HEK293 (cell line): ENCODE measurements at regions not wholly inside any gene's neighbourhood (a gene's known extent, or its start where the extent isn't known, plus 50 kb on each side); places are given as distances from the start of the nearest gene placed in this dataset.

Experiments used
- BCL11A ChIP-seq: fragments of 450-650 bp; formaldehyde crosslinking; IDR thresholded peaks from 2 replicates; pipeline ENCODE4 v1.5.1; 2016; ENCODE audit warnings: low read depth, missing biosample characterization, missing genetic modification characterization
- GLI2 ChIP-seq: fragments of 450-650 bp; formaldehyde crosslinking; IDR thresholded peaks from 2 replicates; pipeline ENCODE4; 2017; ENCODE audit warnings: missing biosample characterization, missing genetic modification characterization, low read depth, borderline replicate concordance
- MEIS1 ChIP-seq: sonication (generic); formaldehyde crosslinking; IDR thresholded peaks from 2 replicates; pipeline ENCODE4 v1.8.1; 2022; ENCODE audit warnings: missing genetic modification reagents, mild to moderate bottlenecking, borderline replicate concordance
- PBX3 ChIP-seq: sonication (generic); formaldehyde crosslinking; IDR thresholded peaks from 2 replicates; pipeline ENCODE4 v1.8.1; 2022; ENCODE audit warnings: mild to moderate bottlenecking, moderate library complexity, missing genetic modification reagents
- TCF7L2 ChIP-seq: IDR thresholded peaks from 2 replicates; pipeline ENCODE4 v1.6.1; 2011; ENCODE audit warnings: low read depth, mild to moderate bottlenecking, inconsistent platforms, low read length, moderate library complexity, borderline replicate concordance
- ZBTB11 ChIP-seq: fragments of 450-650 bp; formaldehyde crosslinking; conservative IDR thresholded peaks from 2 replicates; pipeline ENCODE4 v1.5.1; 2016; ENCODE audit warnings: low read depth, missing biosample characterization, missing genetic modification characterization
- ZFP69B ChIP-seq: fragments of 450-650 bp; formaldehyde crosslinking; IDR thresholded peaks from 2 replicates; pipeline ENCODE4 v1.5.1; 2016; ENCODE audit warnings: missing biosample characterization, missing genetic modification characterization
- ZNF112 ChIP-seq: fragments of 450-650 bp; formaldehyde crosslinking; IDR thresholded peaks from 2 replicates; pipeline ENCODE4 v1.5.0; 2017; ENCODE audit warnings: missing biosample characterization, missing genetic modification characterization
- ZNF292 ChIP-seq: fragments of 450-650 bp; formaldehyde crosslinking; IDR thresholded peaks from 2 replicates; pipeline ENCODE4 v1.5.1; 2016; ENCODE audit warnings: low read depth, missing biosample characterization, missing genetic modification characterization, borderline replicate concordance
- ZNF670 ChIP-seq: fragments of 450-650 bp; formaldehyde crosslinking; IDR thresholded peaks from 2 replicates; pipeline ENCODE4 v1.5.1; 2016; ENCODE audit warnings: missing biosample characterization, missing genetic modification characterization, low read depth
- ZSCAN30 ChIP-seq: fragments of 450-650 bp; IDR thresholded peaks from 2 replicates; pipeline ENCODE4 v1.5.1; 2018; ENCODE audit warnings: missing biosample characterization, mild to moderate bottlenecking, missing genetic modification characterization, moderate library complexity
- TF ChIP-seq, protein P1 (sequence below): fragments of 450-650 bp; formaldehyde crosslinking; IDR thresholded peaks from 2 replicates; pipeline ENCODE4 v1.5.1; 2016; ENCODE audit warnings: missing biosample characterization, missing genetic modification characterization
- TF ChIP-seq, protein P2 (sequence below): fragments of 450-650 bp; IDR thresholded peaks from 2 replicates; pipeline ENCODE4 v1.5.1; 2018; ENCODE audit warnings: missing biosample characterization, missing genetic modification characterization
- TF ChIP-seq, protein P3 (sequence below): fragments of 450-650 bp; formaldehyde crosslinking; IDR thresholded peaks from 2 replicates; pipeline ENCODE4 v1.5.1; 2016; ENCODE audit warnings: missing biosample characterization, missing genetic modification characterization, borderline replicate concordance

DNA sequence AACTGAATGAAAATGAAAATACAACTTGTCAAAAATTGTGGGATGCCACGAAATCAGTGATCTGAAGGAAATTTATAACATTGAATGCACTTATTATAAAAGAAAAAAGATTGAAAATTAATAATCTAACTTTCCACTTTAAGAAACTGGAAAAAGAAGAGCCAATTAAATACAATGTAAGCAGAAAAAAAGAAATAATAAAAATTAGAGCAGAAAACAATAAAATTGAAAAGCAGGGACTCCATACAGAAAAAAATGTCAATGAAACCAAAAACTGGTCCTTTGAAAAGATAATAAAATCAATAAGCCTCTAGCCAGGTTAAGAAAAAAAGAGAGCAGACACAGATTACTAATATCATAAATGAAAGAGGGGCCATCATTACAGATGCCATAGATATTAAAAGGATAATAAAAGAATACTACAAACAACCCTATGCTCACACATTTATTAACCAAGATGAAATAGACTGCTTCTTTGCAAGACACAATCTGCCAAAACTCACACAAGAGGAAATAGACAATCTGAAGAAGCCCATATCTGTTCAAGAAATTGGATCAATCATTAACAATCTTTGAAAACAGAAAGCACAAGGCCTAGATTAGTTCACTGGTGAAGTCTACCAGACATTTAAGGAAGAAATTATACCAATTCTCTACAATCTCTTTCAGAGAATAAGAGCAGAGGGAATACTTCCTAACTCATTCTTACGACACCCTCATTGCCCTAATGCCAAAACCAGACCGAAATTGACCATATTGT, 233.8 kb upstream of the NEBL start:
- TF ChIP-seq ZNF292, result no peak
- no peak for TF ChIP-seq ZNF112
- TF ChIP-seq PBX3, result no peak
- TF ChIP-seq, protein P1, sequence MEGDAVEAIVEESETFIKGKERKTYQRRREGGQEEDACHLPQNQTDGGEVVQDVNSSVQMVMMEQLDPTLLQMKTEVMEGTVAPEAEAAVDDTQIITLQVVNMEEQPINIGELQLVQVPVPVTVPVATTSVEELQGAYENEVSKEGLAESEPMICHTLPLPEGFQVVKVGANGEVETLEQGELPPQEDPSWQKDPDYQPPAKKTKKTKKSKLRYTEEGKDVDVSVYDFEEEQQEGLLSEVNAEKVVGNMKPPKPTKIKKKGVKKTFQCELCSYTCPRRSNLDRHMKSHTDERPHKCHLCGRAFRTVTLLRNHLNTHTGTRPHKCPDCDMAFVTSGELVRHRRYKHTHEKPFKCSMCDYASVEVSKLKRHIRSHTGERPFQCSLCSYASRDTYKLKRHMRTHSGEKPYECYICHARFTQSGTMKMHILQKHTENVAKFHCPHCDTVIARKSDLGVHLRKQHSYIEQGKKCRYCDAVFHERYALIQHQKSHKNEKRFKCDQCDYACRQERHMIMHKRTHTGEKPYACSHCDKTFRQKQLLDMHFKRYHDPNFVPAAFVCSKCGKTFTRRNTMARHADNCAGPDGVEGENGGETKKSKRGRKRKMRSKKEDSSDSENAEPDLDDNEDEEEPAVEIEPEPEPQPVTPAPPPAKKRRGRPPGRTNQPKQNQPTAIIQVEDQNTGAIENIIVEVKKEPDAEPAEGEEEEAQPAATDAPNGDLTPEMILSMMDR (tag by site-specific recombination), result no peak
- TF ChIP-seq ZSCAN30, result no peak
- TF ChIP-seq, protein P2, sequence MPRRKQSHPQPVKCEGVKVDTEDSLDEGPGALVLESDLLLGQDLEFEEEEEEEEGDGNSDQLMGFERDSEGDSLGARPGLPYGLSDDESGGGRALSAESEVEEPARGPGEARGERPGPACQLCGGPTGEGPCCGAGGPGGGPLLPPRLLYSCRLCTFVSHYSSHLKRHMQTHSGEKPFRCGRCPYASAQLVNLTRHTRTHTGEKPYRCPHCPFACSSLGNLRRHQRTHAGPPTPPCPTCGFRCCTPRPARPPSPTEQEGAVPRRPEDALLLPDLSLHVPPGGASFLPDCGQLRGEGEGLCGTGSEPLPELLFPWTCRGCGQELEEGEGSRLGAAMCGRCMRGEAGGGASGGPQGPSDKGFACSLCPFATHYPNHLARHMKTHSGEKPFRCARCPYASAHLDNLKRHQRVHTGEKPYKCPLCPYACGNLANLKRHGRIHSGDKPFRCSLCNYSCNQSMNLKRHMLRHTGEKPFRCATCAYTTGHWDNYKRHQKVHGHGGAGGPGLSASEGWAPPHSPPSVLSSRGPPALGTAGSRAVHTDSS (tag by site-specific recombination), result no peak
- no peak for TF ChIP-seq GLI2
- TF ChIP-seq ZFP69B (tag by site-specific recombination), result no peak
- TF ChIP-seq, protein P3, sequence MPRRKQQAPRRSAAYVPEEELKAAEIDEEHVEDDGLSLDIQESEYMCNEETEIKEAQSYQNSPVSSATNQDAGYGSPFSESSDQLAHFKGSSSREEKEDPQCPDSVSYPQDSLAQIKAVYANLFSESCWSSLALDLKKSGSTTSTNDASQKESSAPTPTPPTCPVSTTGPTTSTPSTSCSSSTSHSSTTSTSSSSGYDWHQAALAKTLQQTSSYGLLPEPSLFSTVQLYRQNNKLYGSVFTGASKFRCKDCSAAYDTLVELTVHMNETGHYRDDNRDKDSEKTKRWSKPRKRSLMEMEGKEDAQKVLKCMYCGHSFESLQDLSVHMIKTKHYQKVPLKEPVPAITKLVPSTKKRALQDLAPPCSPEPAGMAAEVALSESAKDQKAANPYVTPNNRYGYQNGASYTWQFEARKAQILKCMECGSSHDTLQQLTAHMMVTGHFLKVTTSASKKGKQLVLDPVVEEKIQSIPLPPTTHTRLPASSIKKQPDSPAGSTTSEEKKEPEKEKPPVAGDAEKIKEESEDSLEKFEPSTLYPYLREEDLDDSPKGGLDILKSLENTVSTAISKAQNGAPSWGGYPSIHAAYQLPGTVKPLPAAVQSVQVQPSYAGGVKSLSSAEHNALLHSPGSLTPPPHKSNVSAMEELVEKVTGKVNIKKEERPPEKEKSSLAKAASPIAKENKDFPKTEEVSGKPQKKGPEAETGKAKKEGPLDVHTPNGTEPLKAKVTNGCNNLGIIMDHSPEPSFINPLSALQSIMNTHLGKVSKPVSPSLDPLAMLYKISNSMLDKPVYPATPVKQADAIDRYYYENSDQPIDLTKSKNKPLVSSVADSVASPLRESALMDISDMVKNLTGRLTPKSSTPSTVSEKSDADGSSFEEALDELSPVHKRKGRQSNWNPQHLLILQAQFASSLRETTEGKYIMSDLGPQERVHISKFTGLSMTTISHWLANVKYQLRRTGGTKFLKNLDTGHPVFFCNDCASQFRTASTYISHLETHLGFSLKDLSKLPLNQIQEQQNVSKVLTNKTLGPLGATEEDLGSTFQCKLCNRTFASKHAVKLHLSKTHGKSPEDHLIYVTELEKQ (tag by site-specific recombination), result no peak
- no peak for TF ChIP-seq ZBTB11 (tag by site-specific recombination)
- TF ChIP-seq MEIS1 (CRISPR knock-in tag), result no peak
- no peak for TF ChIP-seq ZNF670 (tag by site-specific recombination)
- TF ChIP-seq TCF7L2, result no peak
- TF ChIP-seq BCL11A (tag by site-specific recombination), result no peak
